Esophagus (tissue), 2 donors: ENCODE measurements at regions not wholly inside any gene's neighbourhood (a gene's known extent, or its start where the extent isn't known, plus 50 kb on each side); places are given as distances from the start of the nearest gene placed in this dataset.

ENCODE experiments used
- H3K27ac ChIP-seq, 2 donors: one replicate each; pipeline ENCODE4 v1.5.1; 2013; ENCODE audit warnings: low read depth in 2 of 2, mild to moderate bottlenecking in 2 of 2, inconsistent platforms in 1 of 2, low read length in 1 of 2, moderate library complexity in 1 of 2
- H3K27me3 ChIP-seq, 2 donors: one replicate each; pipeline ENCODE4 v1.6.1; 2013; ENCODE audit warnings: low read length in 2 of 2, control low read depth in 1 of 2, mild to moderate bottlenecking in 1 of 2; ENCODE audit not compliant: insufficient read depth in 2 of 2, control insufficient read depth in 1 of 2
- H3K36me3 ChIP-seq, 2 donors: one replicate each; pipeline ENCODE4 v1.6.1; 2013; ENCODE audit warnings: low read length in 1 of 2; ENCODE audit not compliant: control insufficient read depth in 2 of 2, insufficient read depth in 2 of 2
- H3K4me1 ChIP-seq, 2 donors: one replicate each; pipeline ENCODE4 v1.6.1; 2013; ENCODE audit warnings: low read length in 1 of 2; ENCODE audit not compliant: control insufficient read depth in 2 of 2, insufficient read depth in 2 of 2
- H3K4me3 ChIP-seq, 2 donors: one replicate each; pipeline ENCODE4 v1.5.1; 2013; ENCODE audit warnings: low read length in 2 of 2, mild to moderate bottlenecking in 2 of 2, low read depth in 1 of 2, moderate library complexity in 1 of 2
- H3K9me3 ChIP-seq, 2 donors: one replicate each; pipeline ENCODE4 v1.6.1; 2013; ENCODE audit warnings: mild to moderate bottlenecking in 2 of 2, low read depth in 1 of 2, low read length in 1 of 2, moderate library complexity in 1 of 2; ENCODE audit not compliant: control insufficient read depth in 2 of 2, insufficient read depth in 1 of 2
- WGBS, 2 donors: extraction: QIAGEN DNeasy Blood & Tissue Kit; methylation state at CpG; one replicate each; pipeline ENCODE4 v1.1.7; 2013; 5-methylcytosine and 5-hydroxymethylcytosine counted together
- donor health status: healthy with polysubstance abuse.
- donor health status: Bipolar disorder and iron deficiency.

DNA sequence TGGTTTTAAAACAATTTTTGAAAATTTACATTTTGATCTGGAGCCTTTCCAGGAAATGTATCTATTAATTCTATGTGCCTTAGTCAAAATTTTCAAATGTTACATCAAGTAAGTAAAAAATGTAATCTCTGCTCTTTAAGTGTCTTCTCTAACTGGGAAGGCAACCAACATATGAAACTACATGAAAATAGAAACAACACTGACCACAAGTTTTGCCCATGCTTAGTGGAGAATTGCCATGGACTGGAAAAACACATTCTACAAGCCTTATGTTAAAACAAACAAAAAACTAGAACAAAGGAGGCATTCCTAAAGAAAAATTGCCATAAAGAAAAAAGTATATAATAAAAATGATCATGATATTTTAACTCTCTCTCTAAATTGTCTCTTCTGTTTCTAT lies 75.9 kb upstream of the SPRED1 start:
- Histone ChIP-seq H3K36me3 (no peaks in the 10 kb centered on the region), H3K27ac (no peak overlapping the region), H3K9me3 (no peaks in the 10 kb centered on the region)

DNA sequence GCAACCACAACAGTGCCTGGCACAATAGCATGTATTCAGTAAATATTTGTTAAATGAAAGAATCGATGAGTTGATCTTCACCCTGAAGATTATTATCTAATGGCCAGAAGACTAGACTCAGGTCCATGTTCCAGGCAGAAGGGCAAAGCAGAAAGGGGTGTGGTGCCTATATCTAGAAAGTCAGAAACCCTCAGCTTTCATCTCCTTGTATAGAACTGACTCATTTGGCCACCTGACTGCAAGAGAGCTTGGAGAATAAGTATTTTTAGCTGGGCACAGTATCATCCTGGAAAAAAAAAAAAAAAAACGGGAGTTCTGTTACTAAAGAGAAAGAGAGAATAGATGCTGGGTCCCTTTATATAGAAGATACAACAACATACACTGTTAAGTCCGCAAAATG lies 69.7 kb upstream of the SPRED1 start:
- H3K36me3 ChIP-seq = no peaks in the 10 kb centered on the region
- H3K9me3 ChIP-seq = no peaks in the 10 kb centered on the region
- WGBS, 2 donors = 68 to 76% methylated on average over 3 of the region's 3 CpGs

More for the DNA sequence above, 75.9 kb upstream of the SPRED1 start:
- no peak overlapping the region for H3K4me3 ChIP-seq
- H3K27me3 ChIP-seq = no peaks in the 10 kb centered on the region
- H3K4me1 ChIP-seq = no peaks in the 10 kb centered on the region

DNA sequence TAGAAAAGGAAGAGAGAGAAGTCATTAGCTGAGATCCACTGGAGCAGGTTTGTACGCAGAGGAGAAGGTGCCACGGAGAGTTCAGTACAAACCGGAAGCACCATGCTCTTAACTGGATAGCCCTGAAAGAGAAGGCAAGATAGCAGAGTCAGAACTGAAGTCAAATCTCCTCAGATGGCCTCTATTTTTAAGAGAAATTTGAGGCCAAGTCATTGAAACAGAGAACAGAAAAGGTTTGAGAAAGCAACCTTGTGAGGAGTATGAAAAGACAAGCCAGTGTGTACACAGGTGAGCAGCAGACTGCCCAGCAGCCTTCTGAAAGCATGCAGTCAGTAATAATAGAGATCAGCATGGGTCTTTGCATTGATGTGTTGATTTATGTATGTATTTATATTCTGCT lies 66.1 kb upstream of the SPRED1 start:
- Histone ChIP-seq H3K9me3 (no peaks in the 10 kb centered on the region), H3K27me3 (no peaks in the 10 kb centered on the region), H3K27ac (no peak overlapping the region), H3K4me3 (no peak overlapping the region), H3K36me3 (no peaks in the 10 kb centered on the region), H3K4me1 (no peaks in the 10 kb centered on the region)
- WGBS, 2 donors = 85 to 87% methylated on average over 3 of the region's 3 CpGs

More for the DNA sequence above, 69.7 kb upstream of the SPRED1 start:
- Histone ChIP-seq H3K27me3 (no peaks in the 10 kb centered on the region), H3K4me3 (no peak overlapping the region), H3K4me1 (no peaks in the 10 kb centered on the region), H3K27ac (no peak overlapping the region)

DNA sequence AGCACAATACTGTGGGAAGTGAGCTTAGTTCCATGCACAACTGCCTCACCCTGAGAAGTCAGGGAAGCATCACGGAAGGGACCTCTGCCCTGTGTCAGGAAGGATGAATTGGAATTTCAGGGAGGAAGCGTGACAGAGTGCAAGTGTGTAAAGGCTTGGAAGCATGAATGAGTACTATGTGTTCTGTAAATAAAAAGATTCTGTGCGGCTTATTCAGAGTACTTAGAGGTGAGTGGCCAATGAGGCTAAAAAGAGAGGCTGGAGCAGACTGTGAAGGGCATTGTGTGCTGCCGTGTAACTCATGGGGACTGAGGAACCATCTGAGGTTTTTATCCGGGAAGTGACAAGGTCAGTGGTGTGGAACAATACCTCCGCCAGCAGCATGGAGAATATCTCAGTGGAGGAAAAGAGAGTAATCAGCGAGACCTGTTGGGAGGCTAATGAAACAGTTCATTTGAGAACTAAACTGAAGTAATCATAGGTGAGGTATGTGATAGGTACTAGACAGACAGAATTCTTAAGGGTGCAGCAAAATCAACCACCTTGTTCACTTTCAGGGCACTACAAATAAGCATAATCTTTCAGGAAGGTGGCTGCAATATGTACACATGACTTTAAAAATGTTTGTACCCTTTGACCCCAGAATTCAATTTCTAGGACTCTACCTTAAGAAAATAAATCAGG lies 64.9 kb upstream of the SPRED1 start:
- 70 to 75% methylated on average over 7 of the region's 7 CpGs for WGBS, 2 donors
- Histone ChIP-seq H3K9me3 (no peaks in the 10 kb centered on the region), H3K36me3 (no peaks in the 10 kb centered on the region), H3K27ac (no peak overlapping the region), H3K4me3 (no peak overlapping the region), H3K4me1 (no peaks in the 10 kb centered on the region), H3K27me3 (no peaks in the 10 kb centered on the region)

DNA sequence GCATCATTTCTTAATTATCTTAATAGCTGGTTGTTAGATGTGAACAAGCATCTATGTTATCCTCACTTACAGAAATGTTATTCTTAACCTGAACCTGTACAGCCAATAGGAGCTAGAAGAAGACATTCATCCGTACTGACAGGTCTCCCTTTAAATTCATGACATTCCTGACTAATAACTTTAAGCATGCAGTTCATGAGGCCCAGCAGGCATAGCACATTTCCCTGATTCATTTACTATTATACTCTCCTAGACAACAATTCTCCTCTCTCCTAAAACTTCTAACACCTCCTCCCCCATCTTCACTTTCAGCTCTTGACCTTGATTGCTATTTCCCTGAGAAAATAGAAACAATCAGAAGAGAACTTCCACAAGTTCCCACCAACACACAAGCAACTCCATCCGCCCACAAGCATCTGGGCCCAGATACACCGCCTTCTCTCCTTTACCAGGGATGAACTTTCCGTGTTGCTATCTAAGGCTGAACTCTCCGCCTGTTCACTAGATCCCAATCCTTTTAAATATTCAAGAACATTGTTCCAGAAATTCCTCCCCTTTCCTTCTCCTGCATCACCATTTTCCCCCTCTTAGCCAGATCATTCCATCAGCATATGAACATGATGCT lies 62.9 kb upstream of the SPRED1 start:
- Histone ChIP-seq H3K9me3 (no peaks in the 10 kb centered on the region), H3K4me3 (no peak overlapping the region), H3K27ac (no peak overlapping the region), H3K27me3 (no peaks in the 10 kb centered on the region), H3K4me1 (no peaks in the 10 kb centered on the region), H3K36me3 (no peaks in the 10 kb centered on the region)
- 74 to 80% methylated on average over 5 of the region's 5 CpGs for WGBS, 2 donors

DNA sequence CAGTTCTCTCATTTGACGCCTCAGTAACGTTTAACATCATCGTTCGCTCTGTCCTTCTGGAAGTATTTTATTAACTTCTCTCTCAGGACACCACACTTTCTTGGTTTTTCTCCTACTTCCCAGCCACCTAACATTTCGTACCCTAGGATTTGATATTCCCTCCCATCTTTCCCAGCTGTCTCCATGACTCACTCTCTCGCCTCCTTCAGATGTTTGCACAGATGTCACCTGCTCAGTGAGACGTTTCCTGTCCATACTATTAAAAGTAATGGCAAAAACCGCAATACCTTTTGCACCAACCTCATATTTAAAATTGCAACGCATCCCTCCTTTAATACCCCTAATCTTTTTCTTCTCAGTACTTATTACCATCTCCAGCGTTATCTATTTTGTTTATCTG lies 62.1 kb upstream of the SPRED1 start:
- 88 to 91% methylated on average over 10 of the region's 10 CpGs for WGBS, 2 donors
- no peaks in the 10 kb centered on the region for H3K4me1 ChIP-seq
- no peaks in the 10 kb centered on the region for H3K9me3 ChIP-seq
- no peak overlapping the region for H3K27ac ChIP-seq
- no peaks in the 10 kb centered on the region for H3K27me3 ChIP-seq
- H3K4me3 ChIP-seq = no peak overlapping the region
- no peaks in the 10 kb centered on the region for H3K36me3 ChIP-seq

DNA sequence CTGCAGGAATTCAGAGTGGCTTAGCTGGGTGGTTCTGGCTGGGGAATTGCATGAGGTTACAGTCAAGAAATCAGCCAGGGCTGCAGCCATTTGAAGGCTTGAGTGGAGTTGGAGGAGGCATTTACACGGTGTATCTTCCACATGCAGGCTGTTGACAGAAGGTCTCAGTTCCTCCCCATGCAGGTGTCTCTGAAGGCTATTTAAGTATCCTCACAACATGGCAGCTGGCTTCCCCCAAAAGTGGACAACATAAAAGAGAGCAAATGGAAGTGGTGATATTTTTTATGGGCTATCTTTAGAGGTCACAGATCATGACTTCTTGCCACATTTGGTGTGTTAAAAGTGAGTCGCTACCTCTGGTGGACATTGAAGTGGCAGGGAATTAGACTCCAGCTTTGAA lies 60.1 kb upstream of the SPRED1 start:
- H3K4me3 ChIP-seq = no peak overlapping the region
- WGBS, 2 donors = 92 to 93% methylated on average over 2 of the region's 2 CpGs
- no peaks in the 10 kb centered on the region for H3K36me3 ChIP-seq
- H3K27me3 ChIP-seq = no peaks in the 10 kb centered on the region
- H3K4me1 ChIP-seq = no peaks in the 10 kb centered on the region
- no peak overlapping the region for H3K27ac ChIP-seq
- H3K9me3 ChIP-seq = no peaks in the 10 kb centered on the region

DNA sequence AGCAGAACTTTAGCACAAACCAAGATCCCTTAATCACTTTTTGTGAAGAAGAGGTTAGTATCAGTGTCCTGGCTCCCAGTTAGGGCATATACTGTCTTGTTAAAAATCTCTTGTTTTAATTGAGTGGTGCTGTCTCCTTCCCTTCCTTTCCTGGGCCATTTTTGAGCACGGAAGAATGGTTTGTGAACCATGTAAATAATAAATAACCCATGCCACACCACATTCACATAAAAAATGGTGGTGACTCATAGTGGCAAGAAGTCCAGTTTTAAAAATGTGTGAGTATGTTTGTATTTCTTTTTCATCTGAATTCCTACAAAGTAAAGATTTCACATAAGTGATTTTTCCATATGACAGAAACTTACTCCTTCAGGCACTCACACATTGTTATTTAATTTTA lies 59.1 kb upstream of the SPRED1 start:
- no peaks in the 10 kb centered on the region for H3K36me3 ChIP-seq
- H3K27me3 ChIP-seq = no peaks in the 10 kb centered on the region
- no peak overlapping the region for H3K27ac ChIP-seq
- H3K4me3 ChIP-seq = no peak overlapping the region
- H3K4me1 ChIP-seq = no peaks in the 10 kb centered on the region
- no peaks in the 10 kb centered on the region for H3K9me3 ChIP-seq
- WGBS, 2 donors = 55 to 75% methylated on average over 1 of the region's 1 CpG

DNA sequence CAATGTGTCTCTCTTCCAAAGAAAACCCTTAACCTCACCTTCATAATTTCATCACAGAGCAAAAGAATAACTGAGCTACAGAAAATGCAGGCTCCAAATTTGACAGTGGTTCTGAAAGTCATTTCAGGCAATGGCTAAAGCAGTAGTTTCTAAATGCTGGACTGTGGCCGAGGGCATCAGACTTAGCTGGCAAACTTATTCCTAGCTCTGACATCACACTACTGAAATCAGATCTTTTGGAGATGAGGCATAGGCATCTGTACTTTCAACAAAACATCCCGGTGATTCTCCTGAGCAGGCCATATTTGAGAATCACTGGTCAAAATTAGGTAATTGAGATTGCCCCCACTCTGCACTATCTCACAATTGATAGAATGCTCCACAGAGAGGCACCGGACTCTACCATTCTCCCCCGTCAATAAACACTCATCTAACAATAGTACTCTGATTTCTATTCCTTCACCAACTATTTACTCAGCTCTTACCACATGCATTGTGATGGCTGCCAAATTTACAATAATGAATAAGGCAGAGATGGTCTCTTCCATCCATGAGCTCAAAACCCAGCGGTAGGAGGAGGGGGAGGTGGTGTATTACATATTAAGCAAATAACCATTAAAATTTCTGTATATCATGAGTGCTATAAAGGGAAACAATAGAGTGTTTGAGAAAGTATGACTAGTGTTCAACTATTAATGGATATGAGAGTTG lies 57.3 kb upstream of the SPRED1 start:
- no peaks in the 10 kb centered on the region for H3K27me3 ChIP-seq
- H3K27ac ChIP-seq = no peak overlapping the region
- WGBS, 2 donors = 86 to 87% methylated on average over 5 of the region's 5 CpGs
- H3K9me3 ChIP-seq = no peaks in the 10 kb centered on the region
- no peaks in the 10 kb centered on the region for H3K4me1 ChIP-seq
- H3K4me3 ChIP-seq = no peak overlapping the region
- H3K36me3 ChIP-seq = no peaks in the 10 kb centered on the region

DNA sequence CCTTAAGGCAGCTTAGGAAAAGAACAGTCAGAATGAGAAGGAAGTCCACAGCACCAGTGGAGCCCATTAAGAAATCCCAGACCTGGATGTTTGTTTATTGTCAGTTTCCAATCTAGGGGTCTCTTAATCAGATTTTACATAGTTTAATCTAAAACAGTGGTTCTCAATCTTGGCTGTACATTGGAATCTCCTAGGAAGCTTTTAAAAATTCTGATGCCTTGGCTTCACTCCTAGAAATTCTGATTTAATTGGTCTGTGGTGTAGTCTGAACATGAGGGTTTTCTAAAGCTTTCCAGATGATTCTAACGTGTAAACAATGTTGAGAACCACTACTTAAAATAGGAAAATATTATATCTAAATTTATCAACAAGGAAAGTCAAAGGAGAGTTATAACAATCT lies 56.6 kb upstream of the SPRED1 start:
- H3K27ac ChIP-seq = no peak overlapping the region
- H3K4me3 ChIP-seq = no peak overlapping the region
- no peaks in the 10 kb centered on the region for H3K4me1 ChIP-seq
- no peaks in the 10 kb centered on the region for H3K36me3 ChIP-seq
- no peaks in the 10 kb centered on the region for H3K9me3 ChIP-seq
- no peaks in the 10 kb centered on the region for H3K27me3 ChIP-seq
- WGBS, 2 donors = 28 to 38% methylated on average over 1 of the region's 1 CpG
